Spleen (tissue), 11 donors: ENCODE measurements at regions not wholly inside any gene's neighbourhood (a gene's known extent, or its start where the extent isn't known, plus 50 kb on each side); places are given as distances from the start of the nearest gene placed in this dataset.

Source experiments
- DNase-seq: peaks from one replicate; pipeline ENCODE4 v3.0.0-alpha.2; 2020
- H3K27ac ChIP-seq, 8 donors: fragments of 200-600 bp; sonication (generic) in 7 of 8; 1 replicate in 4 of 8; 2 replicates in 4 of 8; pipeline versions ENCODE4 v1.5.0 to v1.8.0; 2016 to 2021; ENCODE audit warnings: inconsistent platforms in 4 of 8, mild to moderate bottlenecking in 4 of 8, moderate library complexity in 1 of 8
- H3K27me3 ChIP-seq, 7 donors: fragments of 200-600 bp; sonication (generic) in 6 of 7; replicated peaks in 1 of 7; 1 replicate in 4 of 7; 2 replicates in 3 of 7; pipeline versions ENCODE4 v1.5.0 to v1.8.0; 2016 to 2021; ENCODE audit warnings: inconsistent platforms in 3 of 7, mild to moderate bottlenecking in 1 of 7
- H3K36me3 ChIP-seq, 6 donors: fragments of 200-600 bp; sonication (generic) in 5 of 6; 1 replicate in 4 of 6; 2 replicates in 2 of 6; pipeline versions ENCODE4 v1.5.0 to v1.8.0; 2016 to 2021; ENCODE audit warnings: inconsistent platforms in 2 of 6
- H3K4me1 ChIP-seq, 6 donors: fragments of 200-600 bp; sonication (generic) in 5 of 6; 1 replicate in 3 of 6; 2 replicates in 3 of 6; pipeline versions ENCODE4 v1.5.0 to v1.8.0; 2016 to 2021; ENCODE audit warnings: inconsistent platforms in 3 of 6
- H3K4me3 ChIP-seq, 8 donors: fragments of 200-600 bp; sonication (generic) in 7 of 8; 1 replicate in 4 of 8; 2 replicates in 4 of 8; pipeline versions ENCODE4 v1.5.0 to v1.8.0; 2016 to 2021; ENCODE audit warnings: inconsistent platforms in 4 of 8, mild to moderate bottlenecking in 4 of 8, moderate library complexity in 2 of 8
- H3K9me3 ChIP-seq, 8 donors: fragments of 200-600 bp; sonication (generic) in 7 of 8; 1 replicate in 4 of 8; 2 replicates in 4 of 8; pipeline versions ENCODE4 v1.5.0 to v1.8.0; 2016 to 2021; ENCODE audit warnings: inconsistent platforms in 4 of 8
- CTCF ChIP-seq, 11 experiments: fragments of 200-600 bp in 7 of 11; fragments of 450-650 bp in 4 of 11; sonication (generic) in 4 of 11; IDR thresholded peaks in 8 of 11; conservative IDR thresholded peaks in 3 of 11; 1 replicate in 7 of 11; 2 replicates in 4 of 11; pipeline versions ENCODE4 v1.4.0 to v1.8.0; 2016 to 2021; ENCODE audit warnings: antibody characterized with exemption in 11 of 11, inconsistent platforms in 4 of 11, mild to moderate bottlenecking in 1 of 11
- POLR2A ChIP-seq, 3 donors: fragments of 450-650 bp; IDR thresholded peaks; one replicate each; pipeline ENCODE4 v1.5.1; 2017; ENCODE audit warnings: antibody characterized with exemption in 3 of 3, mild to moderate bottlenecking in 1 of 3
- POLR2AphosphoS5 ChIP-seq, 3 donors: sonication (generic); formaldehyde crosslinking; IDR thresholded peaks; one replicate each; pipeline ENCODE4 v1.5.1; 2017; ENCODE audit warnings: antibody characterized with exemption in 3 of 3
- whole genome bisulfite sequencing, 5 donors: extraction: QIAGEN DNeasy Blood & Tissue Kit in 3 of 5; methylation state at CpG; one replicate each; pipeline versions ENCODE4 v1.1.5 to v1.1.7; 2013 to 2018; 5-methylcytosine and 5-hydroxymethylcytosine counted together
- intact Hi-C: fragments of 100-400 bp; cut with DNase I; formaldehyde crosslinking; loops from one replicate; pipeline ENCODE4 v1.15.0; 2023; ENCODE audit warnings: low total_unique reads
- donor health status: healthy with polysubstance abuse.
- donor health status: DM: no; HTN: no; CAD: no; lungs with moderate emphysema.
- donor health status: DM: no; HTN: no; CAD: no.
- donor health status: Bipolar disorder and iron deficiency.
- donor health status: healthy.
- donor health status: DM: no; HTN: no; CAD: no.
- donor health status: DM: yes; HTN: yes; CAD: no.

GRCh38 chr11:112881461-112881860 is 79.8 kb upstream of the NCAM1 start:
- H3K36me3 ChIP-seq: no peaks in the 10 kb centered on the region
- H3K27me3 ChIP-seq: no peaks in the 10 kb centered on the region
- H3K9me3 ChIP-seq: no peaks in the 10 kb centered on the region
- peak overlapping the region in 2 of 8 donors; percentile 27 to 42 for H3K4me3 ChIP-seq
- 47 to 78% (median 59%) methylated on average over 11 to 17 of the region's 17 CpGs for WGBS, 5 donors
- no peak for DNase-seq
- peaks cover 0 to 26% (median 2%) of the 10 kb centered on the region in 6 donors for H3K4me1 ChIP-seq
- peak overlapping the region in 3 of 8 donors; percentile 0 to 10 (median 10) for H3K27ac ChIP-seq
- TF ChIP-seq POLR2AphosphoS5 (IDR thresholded peaks at IDR 0.05): no peak
- no peak for TF ChIP-seq CTCF (IDR thresholded peaks at IDR 0.05 in 8 of 11, conservative IDR thresholded peaks at IDR 0.05 in 3 of 11)
- TF ChIP-seq POLR2A (IDR thresholded peaks at IDR 0.05): no peak
- intact Hi-C loops: no loop called here

- no peaks in the 10 kb centered on the region for H3K27me3 ChIP-seq
- DNase-seq: no peak
- no peak overlapping the region for H3K4me3 ChIP-seq
- no peak overlapping the region for H3K27ac ChIP-seq
- TF ChIP-seq POLR2A (IDR thresholded peaks at IDR 0.05): no peak
- TF ChIP-seq CTCF (IDR thresholded peaks at IDR 0.05 in 8 of 11, conservative IDR thresholded peaks at IDR 0.05 in 3 of 11): no peak
- TF ChIP-seq POLR2AphosphoS5 (IDR thresholded peaks at IDR 0.05): no peak
- intact Hi-C loops: no loop called here
- H3K9me3 ChIP-seq: no peaks in the 10 kb centered on the region
- WGBS, 5 donors: 67 to 81% (median 75%) methylated on average over 6 of the region's 6 CpGs
- peaks cover 0 to 26% (median 2%) of the 10 kb centered on the region in 6 donors for H3K4me1 ChIP-seq
- H3K36me3 ChIP-seq: no peaks in the 10 kb centered on the region
Observed at GRCh38 chr11:112882494-112883381, 78.5 kb upstream of the NCAM1 start.

GRCh38 chr11:112884012-112884767 is 77.0 kb upstream of the NCAM1 start:
- Histone ChIP-seq H3K36me3 (no peaks in the 10 kb centered on the region), H3K27ac (no peak overlapping the region), H3K27me3 (no peaks in the 10 kb centered on the region), H3K4me3 (no peak overlapping the region), H3K4me1 (peaks cover 0 to 26% (median 2%) of the 10 kb centered on the region in 6 donors), H3K9me3 (no peaks in the 10 kb centered on the region)
- DNase-seq: no peak
- no peak for TF ChIP-seq CTCF (IDR thresholded peaks at IDR 0.05 in 8 of 11, conservative IDR thresholded peaks at IDR 0.05 in 3 of 11)
- no peak for TF ChIP-seq POLR2AphosphoS5 (IDR thresholded peaks at IDR 0.05)
- no peak for TF ChIP-seq POLR2A (IDR thresholded peaks at IDR 0.05)
- 69 to 83% (median 73%) methylated on average over 5 of the region's 5 CpGs for WGBS, 5 donors
- intact Hi-C loops: no loop called here
